Esophagus squamous epithelium (tissue), 5 donors: ENCODE measurements at regions not wholly inside any gene's neighbourhood (a gene's known extent, or its start where the extent isn't known, plus 50 kb on each side); places are given as distances from the start of the nearest gene placed in this dataset.

Source experiments
- DNase-seq: peaks from one replicate; lab custom pipeline; 2025; lab: John Stamatoyannopoulos, UW
- H3K27ac ChIP-seq, 4 donors: fragments of 200-600 bp; sonication (generic); one replicate each; pipeline ENCODE4 v1.5.1; 2016 to 2019; ENCODE audit warnings: mild to moderate bottlenecking in 1 of 4
- H3K27me3 ChIP-seq, 4 donors: fragments of 200-600 bp; sonication (generic); 1 replicate in 3 of 4; 2 replicates in 1 of 4; pipeline versions ENCODE4 v1.5.1 to v1.6.0; 2017 to 2021; ENCODE audit warnings: antibody characterized with exemption in 1 of 4
- H3K36me3 ChIP-seq, 3 donors: fragments of 200-600 bp; sonication (generic); one replicate each; pipeline ENCODE4 v1.5.1; 2016 to 2019
- H3K4me1 ChIP-seq, 3 donors: fragments of 200-600 bp; sonication (generic); one replicate each; pipeline ENCODE4 v1.5.1; 2017 to 2019
- H3K4me3 ChIP-seq, 4 donors: fragments of 200-600 bp; sonication (generic); 1 replicate in 3 of 4; 2 replicates in 1 of 4; pipeline ENCODE4 v1.5.1; 2016 to 2019; ENCODE audit warnings: mild to moderate bottlenecking in 2 of 4, moderate library complexity in 1 of 4
- H3K9me3 ChIP-seq, 3 donors: fragments of 200-600 bp; sonication (generic); one replicate each; pipeline ENCODE4 v1.5.1; 2016 to 2019
- CTCF ChIP-seq, 6 experiments: fragments of 450-650 bp in 4 of 6; fragments of 200-600 bp in 2 of 6; sonication (generic) in 2 of 6; IDR thresholded peaks; one replicate each; pipeline ENCODE4 v1.5.1; 2016 to 2019; ENCODE audit warnings: antibody characterized with exemption in 6 of 6, mild to moderate bottlenecking in 4 of 6, moderate library complexity in 4 of 6
- POLR2A ChIP-seq, 4 donors: fragments of 450-650 bp; IDR thresholded peaks; one replicate each; pipeline ENCODE4 v1.6.1; 2017; ENCODE audit warnings: antibody characterized with exemption in 4 of 4, mild to moderate bottlenecking in 4 of 4, moderate library complexity in 3 of 4
- WGBS, 2 donors: methylation state at CpG; one replicate each; pipeline ENCODE4 v1.1.5; 2018; 5-methylcytosine and 5-hydroxymethylcytosine counted together
- intact Hi-C: fragments of 100-400 bp; cut with DNase I; formaldehyde crosslinking; loops from one replicate; pipeline ENCODE4 v1.15.0; 2022
- donor health status: DM: yes; HTN: yes; CAD: no.

- no peak overlapping the region for H3K4me3 ChIP-seq
- H3K27me3 ChIP-seq = no peaks in the 10 kb centered on the region
- H3K9me3 ChIP-seq = no peaks in the 10 kb centered on the region
- intact Hi-C loops = no loop called here
- no peak for DNase-seq
- H3K27ac ChIP-seq = no peak overlapping the region
- no peaks in the 10 kb centered on the region for H3K4me1 ChIP-seq
- no peaks in the 10 kb centered on the region for H3K36me3 ChIP-seq
- TF ChIP-seq POLR2A (IDR thresholded peaks at IDR 0.05) (no peak), CTCF (IDR thresholded peaks at IDR 0.05) (no peak)
Measured at GRCh38 chr7:109336531-109336930, 766.9 kb downstream of the DNAJB9 start.

GRCh38 chr7:109343678-109344077, 774.0 kb downstream of the DNAJB9 start:
- H3K4me3 ChIP-seq = no peak overlapping the region
- WGBS, 2 donors = 70% methylated on average over 2 of the region's 2 CpGs
- no peaks in the 10 kb centered on the region for H3K9me3 ChIP-seq
- TF ChIP-seq POLR2A (IDR thresholded peaks at IDR 0.05) = no peak
- no peak for TF ChIP-seq CTCF (IDR thresholded peaks at IDR 0.05)
- H3K27ac ChIP-seq = no peak overlapping the region
- no peaks in the 10 kb centered on the region for H3K27me3 ChIP-seq
- no peak for DNase-seq
- H3K4me1 ChIP-seq = no peaks in the 10 kb centered on the region
- intact Hi-C loops = no loop called here
- H3K36me3 ChIP-seq = no peaks in the 10 kb centered on the region

- Histone ChIP-seq H3K27ac (no peak overlapping the region), H3K36me3 (no peaks in the 10 kb centered on the region), H3K27me3 (no peaks in the 10 kb centered on the region), H3K9me3 (no peaks in the 10 kb centered on the region), H3K4me3 (no peak overlapping the region), H3K4me1 (no peaks in the 10 kb centered on the region)
- intact Hi-C loops = no loop called here
- DNase-seq = no peak
- WGBS, 2 donors = 85 to 88% methylated on average over 9 of the region's 9 CpGs
- TF ChIP-seq CTCF (IDR thresholded peaks at IDR 0.05) (no peak), POLR2A (IDR thresholded peaks at IDR 0.05) (no peak)
Measured at GRCh38 chr7:109351493-109351892, 781.8 kb downstream of the DNAJB9 start.

- intact Hi-C loops = no loop called here
Measured at GRCh38 chr7:109354000-109354399, 784.3 kb downstream of the DNAJB9 start.

GRCh38 chr7:109354552-109354951, 784.9 kb downstream of the DNAJB9 start:
- no peaks in the 10 kb centered on the region for H3K27me3 ChIP-seq
- TF ChIP-seq CTCF (IDR thresholded peaks at IDR 0.05) (no peak), POLR2A (IDR thresholded peaks at IDR 0.05) (no peak)
- WGBS, 2 donors = 29 to 50% methylated on average over 1 of the region's 1 CpG
- intact Hi-C loops = no loop called here
- H3K4me3 ChIP-seq = no peak overlapping the region
- H3K36me3 ChIP-seq = no peaks in the 10 kb centered on the region
- no peaks in the 10 kb centered on the region for H3K4me1 ChIP-seq
- no peak overlapping the region for H3K27ac ChIP-seq
- H3K9me3 ChIP-seq = no peaks in the 10 kb centered on the region
- DNase-seq = no peak

More at GRCh38 chr7:109354000-109354399, 784.3 kb downstream of the DNAJB9 start:
- no peaks in the 10 kb centered on the region for H3K9me3 ChIP-seq
- H3K27ac ChIP-seq = no peak overlapping the region
- TF ChIP-seq CTCF (IDR thresholded peaks at IDR 0.05) (no peak), POLR2A (IDR thresholded peaks at IDR 0.05) (no peak)
- H3K36me3 ChIP-seq = no peaks in the 10 kb centered on the region
- 57 to 77% methylated on average over 3 of the region's 3 CpGs for WGBS, 2 donors
- DNase-seq = no peak
- no peak overlapping the region for H3K4me3 ChIP-seq
- H3K27me3 ChIP-seq = no peaks in the 10 kb centered on the region
- no peaks in the 10 kb centered on the region for H3K4me1 ChIP-seq
